HG03025 (cell line): ENCODE measurements at regions not wholly inside any gene's neighbourhood (a gene's known extent, or its start where the extent isn't known, plus 50 kb on each side); places are given as distances from the start of the nearest gene placed in this dataset.
"Not testable (repeated sequence)": the region's sequence is repeated elsewhere in the genome, so short reads cannot be mapped to it uniquely, and the experiment has no call there.

ENCODE experiments used
- ATAC-seq: cut with Tn5 transposase; IDR thresholded peaks from one replicate; pipeline ENCODE4 v1.9.1; 2021; ENCODE audit warnings: mild to moderate bottlenecking, moderate library complexity; ENCODE audit not compliant: unreplicated experiment, low FRiP score

GRCh38 chr7:142638581-142638980, 110.7 kb upstream of the PRSS1 start:
- ATAC-seq = no peak

- no peak for ATAC-seq
Observed at GRCh38 chr7:142637240-142637639, 112.0 kb upstream of the PRSS1 start.

GRCh38 chr7:142636751-142637150, 112.5 kb upstream of the PRSS1 start:
- ATAC-seq = no peak

GRCh38 chr7:142636107-142636506, 113.2 kb upstream of the PRSS1 start:
- ATAC-seq = not testable (repeated sequence)

- peak; percentile 82 for ATAC-seq
Observed at GRCh38 chr7:142632271-142633134, 116.8 kb upstream of the PRSS1 start.

- no peak for ATAC-seq
Observed at GRCh38 chr7:142629588-142630260, 119.5 kb upstream of the PRSS1 start.

- no peak for ATAC-seq
Observed at GRCh38 chr7:142628945-142629344, 120.3 kb upstream of the PRSS1 start.

- ATAC-seq = not testable (repeated sequence)
Observed at GRCh38 chr7:142627223-142627622, 122.0 kb upstream of the PRSS1 start.

- no peak for ATAC-seq
Observed at GRCh38 chr7:142626420-142627035, 122.7 kb upstream of the PRSS1 start.

- not testable (repeated sequence) for ATAC-seq
Observed at GRCh38 chr7:142625216-142625615, 124.1 kb upstream of the PRSS1 start.

GRCh38 chr7:142620402-142620801, 128.9 kb upstream of the PRSS1 start:
- ATAC-seq = no peak

- ATAC-seq = no peak
Observed at GRCh38 chr7:142618655-142619351, 130.5 kb upstream of the PRSS1 start.

GRCh38 chr7:142616842-142617241, 132.4 kb upstream of the PRSS1 start:
- ATAC-seq = no peak

GRCh38 chr7:142616121-142616643, 133.1 kb upstream of the PRSS1 start:
- no peak for ATAC-seq

GRCh38 chr7:142615508-142615907, 133.8 kb upstream of the PRSS1 start:
- no peak for ATAC-seq

GRCh38 chr7:142614116-142614515, 135.2 kb upstream of the PRSS1 start:
- ATAC-seq = no peak

GRCh38 chr7:142612237-142612881, 136.9 kb upstream of the PRSS1 start:
- ATAC-seq = no peak

GRCh38 chr7:142611566-142612236, 137.6 kb upstream of the PRSS1 start:
- ATAC-seq = no peak

GRCh38 chr7:142608630-142609428, 140.4 kb upstream of the PRSS1 start:
- no peak for ATAC-seq
